ENCODE measurements at regions not wholly inside any gene's neighbourhood (a gene's known extent, or its start where the extent isn't known, plus 50 kb on each side); places are given as distances from the start of the nearest gene placed in this dataset.
A peak's percentile ranks its signal among the peaks of the same experiment; 100 is the strongest.

DNA sequence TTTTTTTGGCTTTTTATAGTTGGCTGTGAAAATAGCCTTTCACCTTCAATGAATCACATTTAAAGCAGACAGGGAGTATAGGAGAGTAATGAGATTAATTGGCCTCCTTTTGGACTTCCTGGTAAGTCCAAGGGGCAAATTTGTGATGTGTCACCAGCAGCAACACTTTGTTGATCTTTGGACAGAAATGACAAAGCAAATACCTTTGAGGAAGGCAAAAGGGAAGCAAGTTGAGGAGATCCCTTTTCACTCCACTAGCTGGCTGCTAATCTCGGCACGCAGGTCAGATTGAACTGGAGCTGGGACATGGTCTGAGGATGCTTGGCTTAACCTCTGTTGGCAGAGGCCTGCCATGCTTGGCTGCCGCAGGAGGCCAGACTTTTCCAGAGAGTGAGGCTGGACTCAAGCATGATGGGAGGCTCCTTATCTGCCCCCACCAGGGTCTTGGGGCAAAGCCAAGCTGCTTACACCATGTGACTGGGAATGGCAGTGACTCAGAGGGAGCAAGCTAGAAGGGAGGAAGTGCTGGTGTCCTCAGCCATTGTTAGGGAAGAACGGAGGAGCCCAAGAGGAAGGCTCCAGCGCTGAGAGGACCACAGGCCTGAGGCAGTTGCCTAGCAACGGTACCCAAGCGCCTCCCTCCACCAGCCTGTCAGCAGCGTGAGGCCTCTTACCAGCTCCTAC lies 174.5 kb upstream of the MAP1B start:
- intact Hi-C loops (cut with DNase I; ENCODE audit: low total_unique reads) = loop anchor here (2.0 kb wide), 1 partner anchor 102 kb away; no protein-coding TSS in a partner anchor
- Histone ChIP-seq H3K36me3 (no peaks in the 10 kb centered on the region), H3K27me3 (no peaks in the 10 kb centered on the region), H3K9me3 (no peaks in the 10 kb centered on the region), H3K4me1 (peaks cover 0 to 34% (median 17%) of the 10 kb centered on the region in 4 donors), H3K4me3 (no peak overlapping the region), H3K27ac (peak overlapping the region; percentile 85 to 91)
- TF ChIP-seq, protein P1, sequence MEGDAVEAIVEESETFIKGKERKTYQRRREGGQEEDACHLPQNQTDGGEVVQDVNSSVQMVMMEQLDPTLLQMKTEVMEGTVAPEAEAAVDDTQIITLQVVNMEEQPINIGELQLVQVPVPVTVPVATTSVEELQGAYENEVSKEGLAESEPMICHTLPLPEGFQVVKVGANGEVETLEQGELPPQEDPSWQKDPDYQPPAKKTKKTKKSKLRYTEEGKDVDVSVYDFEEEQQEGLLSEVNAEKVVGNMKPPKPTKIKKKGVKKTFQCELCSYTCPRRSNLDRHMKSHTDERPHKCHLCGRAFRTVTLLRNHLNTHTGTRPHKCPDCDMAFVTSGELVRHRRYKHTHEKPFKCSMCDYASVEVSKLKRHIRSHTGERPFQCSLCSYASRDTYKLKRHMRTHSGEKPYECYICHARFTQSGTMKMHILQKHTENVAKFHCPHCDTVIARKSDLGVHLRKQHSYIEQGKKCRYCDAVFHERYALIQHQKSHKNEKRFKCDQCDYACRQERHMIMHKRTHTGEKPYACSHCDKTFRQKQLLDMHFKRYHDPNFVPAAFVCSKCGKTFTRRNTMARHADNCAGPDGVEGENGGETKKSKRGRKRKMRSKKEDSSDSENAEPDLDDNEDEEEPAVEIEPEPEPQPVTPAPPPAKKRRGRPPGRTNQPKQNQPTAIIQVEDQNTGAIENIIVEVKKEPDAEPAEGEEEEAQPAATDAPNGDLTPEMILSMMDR (IDR thresholded peaks at IDR 0.05) = peak in 1 of 2 experiments; percentile 45
- DNase-seq = peak; percentile 83 to 96

DNA sequence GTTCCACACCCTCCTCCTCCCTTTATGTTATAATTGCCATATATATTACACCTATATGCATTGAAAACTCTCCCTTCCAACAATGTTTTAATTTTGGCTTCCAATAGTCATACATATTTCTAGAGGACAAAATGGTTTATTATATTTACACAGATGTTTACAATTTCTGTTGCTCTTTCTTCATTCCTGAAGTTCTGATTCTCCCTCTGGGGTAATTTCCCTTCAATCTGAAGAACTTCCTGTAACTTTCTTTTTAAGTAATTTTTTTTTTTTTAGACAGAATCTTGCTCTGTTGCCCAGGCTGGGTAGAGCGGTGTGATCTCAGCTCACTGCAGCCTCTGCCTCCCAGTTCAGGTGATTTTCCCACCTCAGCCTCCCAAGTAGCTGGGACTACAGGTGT lies 173.0 kb upstream of the MAP1B start:
- intact Hi-C loops (cut with DNase I; ENCODE audit: low total_unique reads) = no loop called here

DNA sequence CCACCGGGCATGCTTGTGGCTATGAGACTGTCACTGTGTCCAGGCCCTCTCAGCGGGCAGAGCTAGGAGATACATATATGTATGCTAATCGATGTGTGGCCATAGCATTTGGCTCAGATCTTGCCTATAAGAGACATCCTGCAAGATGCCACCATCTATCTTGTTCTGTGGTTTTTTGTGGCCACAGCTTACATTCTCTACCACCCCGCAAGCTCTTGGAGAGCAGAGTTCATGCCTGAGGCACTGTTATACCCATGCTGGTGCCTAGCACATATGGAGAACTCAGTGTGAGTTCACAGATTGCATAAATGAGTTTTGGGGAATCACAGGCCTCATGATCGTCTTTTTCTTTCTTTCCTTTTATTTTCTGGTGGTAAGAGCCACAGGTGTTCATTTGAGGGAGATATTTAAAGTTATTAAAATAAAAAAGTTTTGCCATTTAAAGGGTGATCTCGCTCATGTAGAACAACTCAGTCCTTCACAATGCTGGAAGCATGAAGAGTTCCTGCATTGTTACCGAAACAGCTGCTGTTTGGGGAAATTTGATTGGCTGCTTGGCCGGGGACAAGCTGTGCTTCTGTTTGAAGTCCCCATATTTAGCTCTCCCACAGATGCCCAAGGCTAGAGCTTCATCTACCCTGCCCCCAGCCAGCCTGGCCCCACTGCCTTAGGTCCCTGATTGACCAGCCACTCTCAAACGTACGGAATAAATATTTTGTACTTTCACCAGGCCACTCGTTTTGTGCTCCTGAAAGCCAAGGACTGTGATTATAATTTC lies 169.2 kb upstream of the MAP1B start:
- no peak for DNase-seq
- H3K27me3 ChIP-seq = no peaks in the 10 kb centered on the region
- intact Hi-C loops (cut with DNase I; ENCODE audit: low total_unique reads) = no loop called here
- no peaks in the 10 kb centered on the region for H3K9me3 ChIP-seq
- H3K36me3 ChIP-seq = no peaks in the 10 kb centered on the region
- H3K4me3 ChIP-seq = no peak overlapping the region
- peaks cover 0 to 13% (median 5%) of the 10 kb centered on the region in 4 donors for H3K4me1 ChIP-seq
- TF ChIP-seq, protein P1 (IDR thresholded peaks at IDR 0.05) = no peak
- H3K27ac ChIP-seq = no peak overlapping the region

More for the DNA sequence above, 173.0 kb upstream of the MAP1B start:
- Histone ChIP-seq H3K4me1 (peaks cover 0 to 34% (median 17%) of the 10 kb centered on the region in 4 donors), H3K36me3 (no peaks in the 10 kb centered on the region), H3K4me3 (no peak overlapping the region), H3K9me3 (no peaks in the 10 kb centered on the region), H3K27ac (peak overlapping the region; percentile 85 to 91), H3K27me3 (no peaks in the 10 kb centered on the region)
- no peak for DNase-seq
- TF ChIP-seq, protein P1 (IDR thresholded peaks at IDR 0.05) = no peak

DNA sequence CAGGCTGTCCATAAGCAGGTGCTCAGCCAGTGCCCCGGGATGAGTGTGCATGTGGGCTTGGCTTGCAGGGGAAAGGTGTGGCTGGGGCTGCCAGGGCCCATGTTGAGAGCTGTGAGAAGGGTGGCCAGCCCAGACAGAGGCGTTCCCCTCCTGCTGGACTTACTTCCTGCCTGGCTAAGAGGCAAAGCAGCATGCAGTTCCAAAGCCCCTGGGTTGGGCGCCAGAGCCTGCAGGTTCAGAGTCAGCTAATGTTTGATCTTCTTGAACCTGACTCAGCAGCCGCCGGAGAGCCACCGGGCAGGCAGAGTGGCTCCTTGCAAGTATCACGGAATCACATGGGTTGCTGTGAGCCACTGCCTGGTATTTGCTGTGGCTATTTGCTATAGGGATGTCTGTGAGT lies 168.4 kb upstream of the MAP1B start:
- Histone ChIP-seq H3K27ac (no peak overlapping the region), H3K4me1 (peaks cover 0 to 6% (median 0%) of the 10 kb centered on the region in 4 donors), H3K36me3 (no peaks in the 10 kb centered on the region), H3K4me3 (no peak overlapping the region), H3K27me3 (no peaks in the 10 kb centered on the region), H3K9me3 (no peaks in the 10 kb centered on the region)
- TF ChIP-seq, protein P1 (IDR thresholded peaks at IDR 0.05) = no peak
- no peak for DNase-seq
- intact Hi-C loops (cut with DNase I; ENCODE audit: low total_unique reads) = no loop called here

DNA sequence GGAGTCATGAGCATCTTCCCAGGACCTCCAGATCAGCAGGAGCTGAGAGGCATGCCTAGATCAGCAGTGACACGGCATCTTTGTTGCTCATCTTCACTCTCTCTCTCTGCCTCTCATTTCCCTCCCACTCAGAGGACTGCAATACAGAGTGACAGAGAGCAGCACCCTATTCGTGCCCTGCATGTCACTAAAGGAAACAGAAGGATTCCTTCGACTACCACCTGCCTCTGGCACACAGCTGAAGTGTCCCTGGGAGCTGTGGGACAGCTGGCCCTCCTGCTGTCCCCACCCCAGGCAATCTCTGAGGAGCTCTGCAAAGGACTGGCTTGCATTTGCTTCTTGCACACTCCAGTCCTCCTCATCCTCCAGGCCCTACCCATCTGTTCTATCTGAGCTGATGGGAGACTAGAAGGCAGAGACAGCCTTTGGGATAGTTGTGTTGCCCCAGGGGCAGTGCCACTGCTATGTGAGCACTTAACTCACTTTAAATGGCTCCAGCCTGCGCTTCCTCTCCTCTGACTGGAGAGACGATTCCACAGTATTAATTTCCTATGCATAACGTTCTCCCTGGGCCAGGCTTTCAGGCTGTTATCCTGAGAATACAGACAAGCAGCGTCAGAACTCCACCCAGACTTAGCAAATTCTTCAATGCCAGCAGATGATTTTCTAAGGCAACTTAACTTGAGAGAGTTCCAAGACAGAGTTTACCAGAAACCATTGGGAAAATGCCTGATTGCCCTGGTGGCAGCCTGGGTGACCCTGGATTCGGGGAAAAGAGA lies 167.6 kb upstream of the MAP1B start:
- DNase-seq = no peak
- Histone ChIP-seq H3K27me3 (no peaks in the 10 kb centered on the region), H3K27ac (no peak overlapping the region), H3K4me1 (peaks cover 0 to 6% (median 0%) of the 10 kb centered on the region in 4 donors), H3K36me3 (no peaks in the 10 kb centered on the region), H3K9me3 (no peaks in the 10 kb centered on the region), H3K4me3 (no peak overlapping the region)
- TF ChIP-seq, protein P1 (IDR thresholded peaks at IDR 0.05) = no peak
- intact Hi-C loops (cut with DNase I; ENCODE audit: low total_unique reads) = no loop called here
